ENCODE measurements at regions not wholly inside any gene's neighbourhood (a gene's known extent, or its start where the extent isn't known, plus 50 kb on each side); places are given as distances from the start of the nearest gene placed in this dataset.
A peak's percentile ranks its signal among the peaks of the same experiment; 100 is the strongest.

GRCh38 chr15:62933386-62933785 lies 109.2 kb upstream of the TPM1 start:
- H3K27me3 ChIP-seq, result no peaks in the 10 kb centered on the region
- no peak overlapping the region for H3K4me3 ChIP-seq
- H3K36me3 ChIP-seq, result no peaks in the 10 kb centered on the region
- WGBS, 4 donors, result 31 to 47% (median 39%) methylated on average over 2 of the region's 2 CpGs
- H3K27ac ChIP-seq, result peak overlapping the region in 2 of 12 donors; percentile 50
- peaks cover 0 to 44% (median 18%) of the 10 kb centered on the region in 12 donors for H3K4me1 ChIP-seq
- TF ChIP-seq CTCF (IDR thresholded peaks at IDR 0.05), result no peak
- no peak for TF ChIP-seq POLR2A (IDR thresholded peaks at IDR 0.05)
- intact Hi-C loops (cut with DNase I), result no loop called here
- DNase-seq, result no peak
- no peak for ATAC-seq
- H3K9me3 ChIP-seq, result no peaks in the 10 kb centered on the region

GRCh38 chr15:62934236-62934971 lies 108.1 kb upstream of the TPM1 start:
- Histone ChIP-seq H3K27me3 (no peaks in the 10 kb centered on the region), H3K4me3 (no peak overlapping the region), H3K36me3 (no peaks in the 10 kb centered on the region), H3K27ac (peak overlapping the region in 3 of 12 donors; percentile 45 to 50 (median 50)), H3K9me3 (no peaks in the 10 kb centered on the region), H3K4me1 (peaks cover 0 to 39% (median 11%) of the 10 kb centered on the region in 12 donors)
- DNase-seq (peak in 3 of 5 donors; percentile 36 to 40 (median 39)), ATAC-seq (peak; percentile 45 to 89 (median 66))
- intact Hi-C loops (cut with DNase I), result no loop called here
- 69 to 78% (median 71%) methylated on average over 14 of the region's 14 CpGs for WGBS, 4 donors
- TF ChIP-seq CTCF (IDR thresholded peaks at IDR 0.05), result no peak
- no peak for TF ChIP-seq POLR2A (IDR thresholded peaks at IDR 0.05)

GRCh38 chr15:62935300-62936081 lies 107.1 kb upstream of the TPM1 start:
- ATAC-seq (peak in 3 of 4 donors; percentile 10 to 26 (median 18)), DNase-seq (no peak)
- H3K9me3 ChIP-seq, result no peaks in the 10 kb centered on the region
- no peak overlapping the region for H3K4me3 ChIP-seq
- no peak overlapping the region for H3K27ac ChIP-seq
- TF ChIP-seq POLR2A (IDR thresholded peaks at IDR 0.05) (no peak), CTCF (IDR thresholded peaks at IDR 0.05) (no peak)
- peaks cover 0 to 49% (median 20%) of the 10 kb centered on the region in 12 donors for H3K4me1 ChIP-seq
- intact Hi-C loops (cut with DNase I), result no loop called here
- WGBS, 4 donors, result 76 to 81% (median 80%) methylated on average over 9 to 12 of the region's 12 CpGs
- no peaks in the 10 kb centered on the region for H3K36me3 ChIP-seq
- H3K27me3 ChIP-seq, result no peaks in the 10 kb centered on the region

GRCh38 chr15:62938825-62939224 lies 103.7 kb upstream of the TPM1 start:
- intact Hi-C loops (cut with DNase I), result no loop called here
- H3K9me3 ChIP-seq, result no peaks in the 10 kb centered on the region
- no peak for TF ChIP-seq CTCF (IDR thresholded peaks at IDR 0.05)
- no peak for TF ChIP-seq POLR2A (IDR thresholded peaks at IDR 0.05)
- no peaks in the 10 kb centered on the region for H3K36me3 ChIP-seq
- DNase-seq (no peak), ATAC-seq (no peak)
- peaks cover 0 to 41% (median 33%) of the 10 kb centered on the region in 12 donors for H3K4me1 ChIP-seq
- H3K27ac ChIP-seq, result peak overlapping the region in 1 of 12 donors; percentile 9
- no peak overlapping the region for H3K4me3 ChIP-seq
- WGBS, 4 donors, result 83 to 90% (median 88%) methylated on average over 3 of the region's 3 CpGs
- H3K27me3 ChIP-seq, result no peaks in the 10 kb centered on the region

Data from heart left ventricle (tissue), 16 donors.